B cell (primary cell): ENCODE measurements at regions not wholly inside any gene's neighbourhood (a gene's known extent, or its start where the extent isn't known, plus 50 kb on each side); places are given as distances from the start of the nearest gene placed in this dataset.

ENCODE experiments used
- CTCF ChIP-seq: fragments of 200-600 bp; IDR thresholded peaks from one replicate; pipeline ENCODE4 v1.8.0; 2022; ENCODE audit warnings: antibody characterized with exemption, mild to moderate bottlenecking
- EZH2 ChIP-seq: IDR thresholded peaks from 2 replicates; pipeline ENCODE4 v1.6.1; 2012; ENCODE audit warnings: borderline replicate concordance, low read depth, mild to moderate bottlenecking, moderate library complexity, low read length; ENCODE audit not compliant: insufficient read depth, poor library complexity, severe bottlenecking

- TF ChIP-seq CTCF: no peak
- TF ChIP-seq EZH2: no peak
Measured at GRCh38 chr17:20781260-20781659, 201.7 kb downstream of the CDRT15L2 start.
